NB4 (cell line): ENCODE measurements at regions not wholly inside any gene's neighbourhood (a gene's known extent, or its start where the extent isn't known, plus 50 kb on each side); places are given as distances from the start of the nearest gene placed in this dataset.
"Not testable (repeated sequence)": the region's sequence is repeated elsewhere in the genome, so short reads cannot be mapped to it uniquely, and the experiment has no call there.

Source experiments
- DNase-seq: peaks from one replicate; pipeline ENCODE4 v3.0.0; 2010; ENCODE audit warnings: low read depth
- H3K4me3 ChIP-seq: one replicate; pipeline ENCODE4 v1.5.1; 2011; ENCODE audit warnings: mild to moderate bottlenecking, low read depth, low read length, moderate library complexity
- MYC ChIP-seq: IDR thresholded peaks from 2 replicates; pipeline ENCODE4 v1.6.1; 2011; ENCODE audit warnings: low read depth, low read length
- POLR2A ChIP-seq: IDR thresholded peaks from 2 replicates; pipeline ENCODE4 v1.6.1; 2011; ENCODE audit warnings: mild to moderate bottlenecking; ENCODE audit not compliant: insufficient read length; ENCODE audit errors: extremely low read depth
- TF ChIP-seq, protein P1 (sequence below): IDR thresholded peaks from one replicate; pipeline ENCODE4 v1.5.1; 2012; ENCODE audit warnings: low read depth, low read length
- TF ChIP-seq, protein P2 (sequence below): IDR thresholded peaks from 2 replicates; pipeline ENCODE4 v1.6.1; 2011; ENCODE audit warnings: low read depth, low read length

DNA sequence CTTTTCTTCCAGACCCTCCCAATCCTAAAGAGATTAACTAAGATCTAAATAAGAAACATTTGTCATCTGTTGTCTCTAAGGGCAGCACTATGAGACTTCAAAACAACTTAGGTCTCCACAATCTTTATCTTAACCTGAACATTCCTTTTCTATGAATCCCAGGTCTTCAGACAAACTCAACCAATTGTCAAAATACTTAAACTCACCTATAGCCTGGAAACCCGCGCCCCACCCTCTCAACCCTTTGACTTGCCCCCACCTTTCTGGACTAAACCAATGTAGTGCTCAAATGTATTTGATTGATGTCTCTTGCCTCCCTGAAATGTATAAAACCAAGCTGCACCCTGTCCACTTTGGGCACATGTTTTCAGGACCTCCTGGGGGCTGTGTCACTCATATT, 76.5 kb upstream of the DMRT1 start:
- no peak for DNase-seq
- TF ChIP-seq MYC, result no peak
- TF ChIP-seq POLR2A, result no peak
- TF ChIP-seq, protein P1, sequence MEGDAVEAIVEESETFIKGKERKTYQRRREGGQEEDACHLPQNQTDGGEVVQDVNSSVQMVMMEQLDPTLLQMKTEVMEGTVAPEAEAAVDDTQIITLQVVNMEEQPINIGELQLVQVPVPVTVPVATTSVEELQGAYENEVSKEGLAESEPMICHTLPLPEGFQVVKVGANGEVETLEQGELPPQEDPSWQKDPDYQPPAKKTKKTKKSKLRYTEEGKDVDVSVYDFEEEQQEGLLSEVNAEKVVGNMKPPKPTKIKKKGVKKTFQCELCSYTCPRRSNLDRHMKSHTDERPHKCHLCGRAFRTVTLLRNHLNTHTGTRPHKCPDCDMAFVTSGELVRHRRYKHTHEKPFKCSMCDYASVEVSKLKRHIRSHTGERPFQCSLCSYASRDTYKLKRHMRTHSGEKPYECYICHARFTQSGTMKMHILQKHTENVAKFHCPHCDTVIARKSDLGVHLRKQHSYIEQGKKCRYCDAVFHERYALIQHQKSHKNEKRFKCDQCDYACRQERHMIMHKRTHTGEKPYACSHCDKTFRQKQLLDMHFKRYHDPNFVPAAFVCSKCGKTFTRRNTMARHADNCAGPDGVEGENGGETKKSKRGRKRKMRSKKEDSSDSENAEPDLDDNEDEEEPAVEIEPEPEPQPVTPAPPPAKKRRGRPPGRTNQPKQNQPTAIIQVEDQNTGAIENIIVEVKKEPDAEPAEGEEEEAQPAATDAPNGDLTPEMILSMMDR, result no peak
- TF ChIP-seq, protein P2, sequence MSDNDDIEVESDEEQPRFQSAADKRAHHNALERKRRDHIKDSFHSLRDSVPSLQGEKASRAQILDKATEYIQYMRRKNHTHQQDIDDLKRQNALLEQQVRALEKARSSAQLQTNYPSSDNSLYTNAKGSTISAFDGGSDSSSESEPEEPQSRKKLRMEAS, result no peak
- H3K4me3 ChIP-seq, result no peak overlapping the region

DNA sequence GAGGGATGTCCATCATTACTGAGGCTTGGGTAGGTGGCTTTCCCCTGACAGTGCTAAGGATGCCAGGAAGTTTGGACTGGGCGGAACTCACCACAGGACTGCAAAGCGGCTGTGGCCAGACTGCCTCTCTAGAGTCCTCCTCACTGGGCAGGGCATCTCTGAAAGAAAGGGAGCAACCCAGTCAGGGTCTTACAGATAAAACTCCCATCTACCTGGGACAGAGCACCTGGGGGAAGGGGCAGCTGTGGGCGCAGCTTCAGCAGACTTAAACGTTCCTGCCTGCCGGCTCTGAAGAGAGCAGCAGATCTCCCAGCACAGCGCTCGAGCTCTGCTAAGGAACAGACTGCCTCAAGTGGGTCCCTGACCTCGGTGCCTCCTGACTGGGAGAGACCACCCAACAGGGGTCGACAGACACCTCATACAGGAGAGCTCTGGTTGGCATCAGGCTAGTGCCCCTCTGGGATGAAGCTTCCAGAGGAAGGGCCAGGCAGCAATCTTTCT, 74.4 kb upstream of the DMRT1 start:
- not testable (repeated sequence) for DNase-seq, H3K4me3 ChIP-seq

DNA sequence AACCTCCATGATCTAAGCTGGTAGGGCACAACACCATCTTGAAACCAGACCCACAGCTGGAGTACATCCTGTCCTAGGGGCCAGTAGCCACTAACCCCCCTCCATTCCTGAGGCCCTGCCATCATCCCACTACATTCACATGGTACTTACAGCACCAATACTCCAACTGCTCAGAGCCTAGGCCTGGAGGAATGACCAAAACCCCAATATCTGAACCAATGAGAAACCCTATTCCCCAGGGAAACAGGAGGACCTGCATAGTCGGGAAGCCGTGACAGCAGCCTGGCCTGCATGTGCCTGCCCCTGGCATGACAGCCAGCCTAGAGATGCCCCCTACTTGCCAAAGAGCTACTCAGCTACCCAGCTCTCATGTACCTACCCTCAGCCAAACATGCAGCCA, 65.4 kb upstream of the DMRT1 start:
- H3K4me3 ChIP-seq, result no peak overlapping the region
- DNase-seq, result no peak
- TF ChIP-seq MYC, result no peak
- TF ChIP-seq, protein P2, result no peak
- TF ChIP-seq POLR2A, result no peak
- TF ChIP-seq, protein P1, result no peak

DNA sequence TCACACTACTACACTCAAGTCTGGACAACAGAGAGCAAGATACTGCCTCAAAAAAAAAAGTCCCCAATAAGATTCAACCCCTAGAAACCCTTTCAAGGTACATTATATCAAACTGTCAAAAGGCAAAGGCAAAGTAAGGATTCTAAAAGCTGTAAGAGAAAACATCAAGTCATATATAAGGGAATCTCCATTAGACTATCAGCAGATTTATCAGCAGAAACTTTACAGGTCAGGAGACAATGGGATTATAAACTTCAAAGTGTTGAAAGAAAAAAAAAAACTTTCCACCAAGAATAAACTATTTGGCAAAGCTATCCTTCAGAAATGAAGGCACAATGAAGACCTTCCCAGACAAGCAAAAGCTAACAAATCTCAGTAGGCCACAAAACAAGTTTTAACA, 63.5 kb upstream of the DMRT1 start:
- no peak for TF ChIP-seq POLR2A
- TF ChIP-seq, protein P1, result no peak
- TF ChIP-seq, protein P2, result no peak
- TF ChIP-seq MYC, result no peak
- DNase-seq, result no peak
- no peak overlapping the region for H3K4me3 ChIP-seq

DNA sequence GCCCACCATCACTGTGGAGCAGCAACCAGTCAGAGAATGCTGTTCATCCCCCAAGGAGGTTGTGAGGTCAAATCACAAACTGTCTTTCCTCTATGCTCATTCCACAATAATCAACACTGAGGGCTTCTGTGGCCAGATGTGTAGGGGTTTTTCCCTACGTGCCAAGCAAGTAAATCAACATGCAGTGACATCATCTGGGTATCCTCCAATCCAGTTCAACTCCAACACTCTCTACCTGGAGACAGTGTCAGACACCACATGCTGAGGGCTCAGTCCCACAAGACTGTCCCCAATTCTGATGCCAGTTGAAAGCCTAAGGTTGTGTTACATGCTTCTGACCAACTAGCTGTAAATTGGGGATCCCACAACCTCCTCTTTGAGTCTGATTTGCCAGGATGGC, 57.3 kb upstream of the DMRT1 start:
- no peak overlapping the region for H3K4me3 ChIP-seq
- no peak for TF ChIP-seq MYC
- TF ChIP-seq, protein P1, result no peak
- TF ChIP-seq POLR2A, result no peak
- TF ChIP-seq, protein P2, result no peak
- no peak for DNase-seq

DNA sequence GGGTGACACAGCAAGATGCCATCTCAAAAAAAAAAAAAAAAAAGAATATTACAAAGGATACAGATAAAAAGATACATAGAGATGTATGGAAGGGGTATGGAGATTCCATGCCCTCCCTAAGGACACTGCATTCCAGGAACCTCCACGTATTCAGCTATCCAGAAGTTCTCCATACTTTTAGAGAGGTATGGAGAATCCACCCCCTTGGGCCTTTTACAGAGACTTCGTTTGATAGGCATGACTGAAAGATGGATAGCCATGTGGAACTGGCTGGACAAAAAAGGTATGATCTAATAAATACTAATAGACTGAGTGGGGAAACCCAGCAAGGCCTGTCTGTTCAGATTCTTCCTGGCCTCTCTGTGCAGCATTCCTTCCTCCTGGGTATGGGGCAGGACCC, 56.6 kb upstream of the DMRT1 start:
- TF ChIP-seq, protein P2, result no peak
- no peak for TF ChIP-seq MYC
- no peak for TF ChIP-seq POLR2A
- TF ChIP-seq, protein P1, result no peak
- H3K4me3 ChIP-seq, result no peak overlapping the region
- DNase-seq, result no peak
